ENCODE measurements at regions not wholly inside any gene's neighbourhood (a gene's known extent, or its start where the extent isn't known, plus 50 kb on each side); places are given as distances from the start of the nearest gene placed in this dataset.

- no peaks in the 10 kb centered on the region for H3K27me3 ChIP-seq
- no peak for TF ChIP-seq POLR2A (IDR thresholded peaks at IDR 0.05)
- no peak for TF ChIP-seq POLR2AphosphoS5 (IDR thresholded peaks at IDR 0.05)
- no peak for TF ChIP-seq EP300 (IDR thresholded peaks at IDR 0.05)
- TF ChIP-seq CTCF (IDR thresholded peaks at IDR 0.05): no peak
- H3K27ac ChIP-seq: peak overlapping the region in 3 of 4 donors; percentile 11 to 60 (median 38)
- H3K36me3 ChIP-seq: no peaks in the 10 kb centered on the region
- WGBS, 2 donors (ENCODE audit: low coverage in 1 of 2): 25 to 38% methylated on average over 1 of the region's 1 CpG
- ATAC-seq: no peak
- H3K9me3 ChIP-seq: no peaks in the 10 kb centered on the region
- no peak overlapping the region for H3K4me3 ChIP-seq
- peaks cover 0 to 34% (median 0%) of the 10 kb centered on the region in 3 donors for H3K4me1 ChIP-seq
Measured at GRCh38 chrX:21151051-21151450, 223.2 kb upstream of the CNKSR2 start.

GRCh38 chrX:21153033-21153432 is 221.2 kb upstream of the CNKSR2 start:
- ATAC-seq: peak; percentile 35
- TF ChIP-seq POLR2AphosphoS5 (IDR thresholded peaks at IDR 0.05) (no peak), CTCF (IDR thresholded peaks at IDR 0.05) (no peak), POLR2A (IDR thresholded peaks at IDR 0.05) (no peak), EP300 (IDR thresholded peaks at IDR 0.05) (no peak)
- H3K27ac ChIP-seq: peak overlapping the region; percentile 34 to 66 (median 58)

GRCh38 chrX:21153503-21153902 is 220.7 kb upstream of the CNKSR2 start:
- Histone ChIP-seq H3K9me3 (no peaks in the 10 kb centered on the region), H3K4me3 (no peak overlapping the region), H3K27me3 (no peaks in the 10 kb centered on the region), H3K4me1 (peaks cover 0 to 34% (median 0%) of the 10 kb centered on the region in 3 donors), H3K27ac (peak overlapping the region; percentile 34 to 66 (median 58)), H3K36me3 (no peaks in the 10 kb centered on the region)
- ATAC-seq: peak; percentile 82
- 0 to 60% methylated on average over 1 of the region's 2 CpGs for WGBS, 2 donors (ENCODE audit: low coverage in 1 of 2)
- TF ChIP-seq POLR2A (IDR thresholded peaks at IDR 0.05): no peak
- no peak for TF ChIP-seq POLR2AphosphoS5 (IDR thresholded peaks at IDR 0.05)
- TF ChIP-seq EP300 (IDR thresholded peaks at IDR 0.05): no peak
- no peak for TF ChIP-seq CTCF (IDR thresholded peaks at IDR 0.05)

More at GRCh38 chrX:21153033-21153432, 221.2 kb upstream of the CNKSR2 start:
- peaks cover 0 to 34% (median 0%) of the 10 kb centered on the region in 3 donors for H3K4me1 ChIP-seq
- no peaks in the 10 kb centered on the region for H3K9me3 ChIP-seq
- WGBS, 2 donors (ENCODE audit: low coverage in 1 of 2): 64 to 69% methylated on average over 3 of the region's 3 CpGs
- no peaks in the 10 kb centered on the region for H3K36me3 ChIP-seq
- no peak overlapping the region for H3K4me3 ChIP-seq
- no peaks in the 10 kb centered on the region for H3K27me3 ChIP-seq

GRCh38 chrX:21155916-21156315 is 218.3 kb upstream of the CNKSR2 start:
- Histone ChIP-seq H3K36me3 (no peaks in the 10 kb centered on the region), H3K27ac (no peak overlapping the region)

More at GRCh38 chrX:21155916-21156315, 218.3 kb upstream of the CNKSR2 start:
- peaks cover 0 to 24% (median 0%) of the 10 kb centered on the region in 3 donors for H3K4me1 ChIP-seq
- ATAC-seq: no peak
- no peaks in the 10 kb centered on the region for H3K27me3 ChIP-seq
- TF ChIP-seq CTCF (IDR thresholded peaks at IDR 0.05) (no peak), POLR2AphosphoS5 (IDR thresholded peaks at IDR 0.05) (no peak), EP300 (IDR thresholded peaks at IDR 0.05) (no peak), POLR2A (IDR thresholded peaks at IDR 0.05) (no peak)
- no peaks in the 10 kb centered on the region for H3K9me3 ChIP-seq
- no peak overlapping the region for H3K4me3 ChIP-seq
